T-helper 17 cell (primary cell): ENCODE measurements at regions not wholly inside any gene's neighbourhood (a gene's known extent, or its start where the extent isn't known, plus 50 kb on each side); places are given as distances from the start of the nearest gene placed in this dataset.

Experiments used
- ATAC-seq: fragments of 150-1000 bp; cut with Tn5 transposase; 2 replicates; pipeline ENCODE4 v1.10.0; 2021; ENCODE audit warnings: mild to moderate bottlenecking, moderate library complexity
- DNase-seq, 3 donors: peaks; one replicate each; pipeline versions ENCODE4 v3.0.0 to v3.0.0-alpha.2; 2020 to 2021
- H3K9me3 ChIP-seq: one replicate; pipeline ENCODE4 v1.7.0; 2013; ENCODE audit warnings: low read length, mild to moderate bottlenecking; ENCODE audit not compliant: control insufficient read depth, poor library complexity, severe bottlenecking
- H3K27ac Mint-ChIP-seq: one replicate; pipeline ENCODE4 v1.8.0; 2022; ENCODE audit warnings: mild to moderate bottlenecking, moderate library complexity, mixed read lengths
- H3K27me3 Mint-ChIP-seq: one replicate; pipeline ENCODE4 v1.8.0; 2022; ENCODE audit warnings: mixed read lengths
- H3K36me3 Mint-ChIP-seq: one replicate; pipeline ENCODE4 v1.8.0; 2022; ENCODE audit warnings: low read depth, mixed read lengths
- H3K4me1 Mint-ChIP-seq: one replicate; pipeline ENCODE4 v1.8.0; 2022; ENCODE audit warnings: mild to moderate bottlenecking, mixed read lengths
- H3K4me3 Mint-ChIP-seq: one replicate; pipeline ENCODE4 v1.8.0; 2022; ENCODE audit warnings: mild to moderate bottlenecking, moderate library complexity, mixed read lengths

DNA sequence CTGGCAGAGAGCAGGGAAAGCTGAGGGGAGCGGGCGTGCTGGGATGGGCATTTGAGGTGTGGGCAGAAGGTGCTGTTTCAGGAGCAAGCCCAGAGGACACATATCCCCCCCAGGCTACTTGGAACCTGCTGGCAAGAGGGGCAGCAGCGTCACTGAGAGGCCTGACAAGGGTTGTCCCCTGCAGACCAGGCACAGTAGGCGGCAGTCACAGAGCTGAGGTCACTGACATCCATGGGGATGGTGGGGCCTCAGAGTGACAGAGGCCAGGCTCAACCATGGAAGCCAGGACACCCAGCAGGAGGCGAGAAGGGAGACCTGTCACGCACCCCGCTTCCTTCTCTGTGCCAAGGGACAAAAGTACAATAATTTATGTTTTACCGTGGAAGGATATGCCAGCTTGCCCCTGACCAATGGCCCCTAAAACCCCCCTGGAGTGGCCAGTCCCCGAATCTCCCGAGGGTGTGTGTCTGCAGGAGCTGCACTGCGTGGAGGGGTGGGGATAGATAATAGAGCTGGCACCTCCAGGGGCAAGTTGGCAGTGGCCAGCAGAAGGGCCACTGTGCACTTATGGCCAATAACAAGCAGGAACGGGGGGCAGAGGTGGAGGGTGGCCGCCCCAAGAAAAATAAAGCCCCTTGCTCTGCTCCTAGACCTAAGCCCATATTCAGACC lies 86.3 kb upstream of the SLC66A3 start:
- Mint-ChIP-seq H3K27me3 (peaks cover 43% of the 10 kb centered on the region), H3K36me3 (no peaks in the 10 kb centered on the region), H3K4me1 (peaks cover 15% of the 10 kb centered on the region), H3K27ac (no peak overlapping the region), H3K4me3 (no peak overlapping the region)
- DNase-seq (no peak), ATAC-seq (no peak)
- H3K9me3 ChIP-seq = no peaks in the 10 kb centered on the region

DNA sequence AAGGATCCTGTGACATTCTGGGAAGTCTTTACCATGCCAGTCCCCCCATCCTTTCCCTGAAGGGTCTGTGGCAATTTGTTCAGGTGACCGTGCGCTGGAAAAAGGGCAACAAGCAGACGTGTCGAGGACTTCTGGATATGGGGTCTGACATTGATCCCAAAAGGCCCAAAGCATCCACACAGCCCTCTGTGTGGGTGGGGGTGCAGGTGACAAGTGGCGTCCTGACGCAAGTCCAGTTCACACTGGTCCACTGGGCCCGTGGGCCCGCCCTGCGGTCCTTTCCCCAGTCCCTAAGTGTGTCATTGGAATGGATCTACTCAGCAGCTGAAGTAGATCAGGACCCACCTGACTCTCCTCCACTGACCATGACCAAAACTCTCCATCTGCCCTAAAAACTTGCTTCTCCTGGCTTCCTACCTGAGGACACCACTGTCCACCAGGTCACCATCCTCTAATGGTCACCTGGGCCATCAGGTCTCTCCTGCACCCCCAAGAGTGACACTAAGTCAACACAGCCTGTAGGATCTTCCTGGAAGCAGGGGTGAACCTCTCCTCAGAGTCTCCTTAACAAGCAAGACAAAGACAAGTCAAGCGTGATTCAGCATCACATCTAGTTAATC lies 85.6 kb upstream of the SLC66A3 start:
- Mint-ChIP-seq H3K36me3 (no peaks in the 10 kb centered on the region), H3K4me3 (no peak overlapping the region), H3K27me3 (peaks cover 43% of the 10 kb centered on the region), H3K4me1 (peaks cover 15% of the 10 kb centered on the region), H3K27ac (no peak overlapping the region)
- no peaks in the 10 kb centered on the region for H3K9me3 ChIP-seq
- DNase-seq (no peak), ATAC-seq (no peak)

DNA sequence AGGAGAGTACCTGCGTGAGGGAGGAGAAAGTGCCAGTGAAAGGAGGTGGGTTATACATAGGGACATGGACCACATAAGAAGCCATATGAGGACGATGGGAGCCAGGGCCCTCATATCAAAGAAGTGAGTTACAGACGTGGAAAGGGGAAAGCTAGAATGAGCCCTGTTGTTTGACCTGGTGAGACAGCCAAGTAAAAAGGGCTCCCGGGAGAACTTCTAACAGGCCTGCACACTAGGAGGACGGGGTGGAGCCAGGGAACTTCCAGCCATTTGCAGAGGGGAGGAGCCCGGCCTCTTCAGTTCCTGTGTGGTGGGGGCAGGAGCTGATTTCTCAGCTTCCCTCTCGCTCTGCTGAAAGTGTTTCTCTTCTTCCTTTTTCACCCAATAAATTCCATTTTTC lies 84.1 kb upstream of the SLC66A3 start:
- ATAC-seq = peak; percentile 58
- no peak overlapping the region for H3K27ac Mint-ChIP-seq
- DNase-seq = no peak
- no peaks in the 10 kb centered on the region for H3K36me3 Mint-ChIP-seq
- no peak overlapping the region for H3K4me3 Mint-ChIP-seq
- peaks cover 30% of the 10 kb centered on the region for H3K27me3 Mint-ChIP-seq
- no peaks in the 10 kb centered on the region for H3K9me3 ChIP-seq
- H3K4me1 Mint-ChIP-seq = peaks cover 15% of the 10 kb centered on the region

DNA sequence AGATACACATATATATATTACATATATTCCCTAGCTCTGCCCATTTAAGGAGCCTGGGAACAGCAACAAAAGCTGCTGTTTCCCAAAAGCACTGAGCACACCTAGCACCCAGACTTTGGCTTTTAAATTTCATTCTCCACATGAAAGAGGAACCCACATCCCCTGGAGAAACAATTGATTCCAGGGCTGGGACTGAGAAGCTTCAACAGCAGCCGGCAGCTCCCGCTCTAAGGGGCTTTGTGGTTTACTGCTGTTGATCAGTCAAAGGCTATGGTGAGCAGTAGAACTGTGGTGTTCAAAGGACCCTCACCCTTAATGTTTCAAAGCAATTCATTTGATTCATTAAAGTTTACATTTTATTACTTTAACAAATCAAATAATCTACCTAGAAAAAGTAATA lies 83.3 kb upstream of the SLC66A3 start:
- Mint-ChIP-seq H3K27ac (no peak overlapping the region), H3K4me1 (peaks cover 17% of the 10 kb centered on the region), H3K27me3 (peaks cover 30% of the 10 kb centered on the region), H3K36me3 (no peaks in the 10 kb centered on the region), H3K4me3 (no peak overlapping the region)
- DNase-seq = no peak
- ATAC-seq = no peak
- no peaks in the 10 kb centered on the region for H3K9me3 ChIP-seq

DNA sequence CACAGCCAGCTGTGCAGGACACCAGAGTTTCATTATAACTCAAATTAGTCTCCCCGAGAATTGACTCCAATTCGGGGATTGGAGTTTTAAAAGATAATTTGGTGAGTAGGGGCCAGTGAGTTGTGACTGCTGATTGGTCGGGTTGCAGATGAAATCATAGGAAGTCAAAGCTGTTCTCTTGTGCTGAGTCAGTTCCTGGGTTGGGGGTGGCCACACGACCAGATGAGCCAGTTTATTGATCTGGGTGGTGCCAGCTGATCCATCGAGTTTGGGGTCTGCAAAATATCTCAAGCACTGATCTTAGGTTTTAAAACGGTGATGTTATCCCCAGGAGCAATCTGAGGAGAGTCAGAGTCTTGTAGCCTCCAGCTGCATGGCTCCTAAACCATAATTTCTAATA lies 82.7 kb upstream of the SLC66A3 start:
- H3K9me3 ChIP-seq = no peaks in the 10 kb centered on the region
- peaks cover 17% of the 10 kb centered on the region for H3K4me1 Mint-ChIP-seq
- H3K36me3 Mint-ChIP-seq = no peaks in the 10 kb centered on the region
- H3K4me3 Mint-ChIP-seq = peak overlapping the region; percentile 49
- no peak overlapping the region for H3K27ac Mint-ChIP-seq
- H3K27me3 Mint-ChIP-seq = peaks cover 30% of the 10 kb centered on the region
- DNase-seq = no peak
- ATAC-seq = no peak

DNA sequence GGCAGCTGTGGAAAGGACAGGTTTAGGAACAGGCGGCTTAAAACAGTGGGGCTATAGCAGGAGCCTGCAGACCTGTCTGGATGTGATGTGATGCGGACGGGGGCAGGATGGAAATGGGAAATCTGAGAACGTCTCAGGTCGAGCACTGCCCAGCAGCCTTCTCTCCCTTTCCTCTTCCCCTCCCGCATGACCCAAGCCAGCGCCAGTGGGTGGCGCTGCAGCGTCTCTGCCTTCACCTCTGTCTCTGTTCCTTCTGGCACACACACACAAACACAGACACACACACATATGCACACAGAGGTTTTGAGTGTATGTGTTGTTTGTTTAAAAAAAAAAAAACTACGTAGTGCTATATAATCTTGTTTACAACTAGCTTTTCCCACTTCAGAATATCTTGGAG lies 82.0 kb upstream of the SLC66A3 start:
- Mint-ChIP-seq H3K27me3 (peaks cover 29% of the 10 kb centered on the region), H3K4me1 (peaks cover 17% of the 10 kb centered on the region), H3K36me3 (no peaks in the 10 kb centered on the region), H3K4me3 (no peak overlapping the region), H3K27ac (no peak overlapping the region)
- ATAC-seq = no peak
- H3K9me3 ChIP-seq = no peaks in the 10 kb centered on the region
- no peak for DNase-seq

DNA sequence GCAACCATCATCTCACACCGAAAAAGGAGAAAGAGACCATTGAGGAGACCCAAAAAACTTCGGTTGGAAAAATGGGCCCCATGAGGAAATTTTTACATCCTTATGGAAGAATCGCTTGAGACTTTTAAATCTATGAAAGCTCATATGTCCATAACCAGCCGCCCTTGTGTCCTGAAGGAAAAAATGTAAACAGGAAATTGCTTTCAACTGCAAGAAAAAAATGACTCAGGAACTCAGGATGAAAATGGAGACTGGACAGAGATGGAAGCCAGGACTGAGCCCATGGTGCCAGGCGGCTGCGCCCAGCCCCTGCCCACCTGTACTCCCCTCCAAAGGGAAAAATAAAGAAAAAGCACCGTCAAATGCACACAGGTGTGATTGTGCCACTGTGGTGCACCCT lies 81.5 kb upstream of the SLC66A3 start:
- Mint-ChIP-seq H3K4me3 (no peak overlapping the region), H3K36me3 (no peaks in the 10 kb centered on the region), H3K27me3 (peaks cover 25% of the 10 kb centered on the region), H3K27ac (no peak overlapping the region), H3K4me1 (peaks cover 17% of the 10 kb centered on the region)
- ATAC-seq (no peak), DNase-seq (no peak)
- no peaks in the 10 kb centered on the region for H3K9me3 ChIP-seq

DNA sequence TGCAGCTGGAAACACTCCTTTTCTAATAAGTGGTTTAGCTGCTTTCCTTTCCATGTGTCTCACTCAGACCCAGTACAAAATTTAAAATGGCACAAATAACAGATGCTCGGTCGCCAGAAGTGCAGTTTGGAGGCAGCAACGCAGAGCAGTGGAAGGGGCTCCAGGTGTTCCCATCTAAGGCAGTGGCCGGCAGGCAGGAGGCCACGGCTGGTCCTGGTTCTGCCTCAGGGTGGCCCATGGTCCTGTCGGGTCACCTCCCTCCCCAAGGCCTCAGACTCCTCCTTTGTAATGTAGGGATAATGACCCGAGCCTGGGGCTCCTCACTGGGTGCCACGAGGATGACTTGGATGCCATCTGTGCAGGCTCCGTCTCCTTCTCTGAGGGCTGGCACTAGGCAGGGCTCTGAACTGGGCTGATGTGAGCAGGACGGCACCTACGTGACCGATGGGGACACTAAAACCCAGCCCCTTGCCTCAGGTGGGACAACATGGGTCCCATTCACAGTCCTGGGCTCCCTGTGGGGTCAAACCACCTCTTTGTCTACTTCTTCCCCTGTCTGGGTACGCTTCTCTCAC lies 80.9 kb upstream of the SLC66A3 start:
- Mint-ChIP-seq H3K27me3 (peaks cover 24% of the 10 kb centered on the region), H3K27ac (no peak overlapping the region), H3K4me1 (peaks cover 17% of the 10 kb centered on the region), H3K36me3 (no peaks in the 10 kb centered on the region), H3K4me3 (no peak overlapping the region)
- H3K9me3 ChIP-seq = no peaks in the 10 kb centered on the region
- ATAC-seq (no peak), DNase-seq (no peak)

DNA sequence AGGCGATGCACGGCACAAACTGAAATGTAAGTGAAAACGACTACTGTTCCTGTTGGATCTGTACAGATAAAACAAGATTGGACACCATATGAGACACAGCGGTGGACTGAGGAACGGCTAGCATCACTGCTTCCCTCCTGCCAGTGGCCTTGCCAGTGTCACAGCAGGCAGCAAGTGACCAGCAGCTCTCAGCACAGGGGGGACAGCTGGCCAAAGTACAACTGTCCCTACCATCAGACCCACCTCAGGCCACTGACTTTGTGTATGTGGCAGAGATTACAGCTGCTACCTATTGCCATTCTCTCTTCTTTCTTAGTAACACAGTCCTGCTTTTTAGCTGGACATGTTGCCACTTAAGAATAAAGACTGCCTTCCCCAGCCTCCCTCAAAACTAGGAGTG lies 80.0 kb upstream of the SLC66A3 start:
- H3K4me3 Mint-ChIP-seq = no peak overlapping the region
- DNase-seq = no peak
- H3K36me3 Mint-ChIP-seq = no peaks in the 10 kb centered on the region
- peaks cover 23% of the 10 kb centered on the region for H3K27me3 Mint-ChIP-seq
- H3K9me3 ChIP-seq = no peaks in the 10 kb centered on the region
- no peak for ATAC-seq
- no peak overlapping the region for H3K27ac Mint-ChIP-seq
- H3K4me1 Mint-ChIP-seq = peaks cover 17% of the 10 kb centered on the region

DNA sequence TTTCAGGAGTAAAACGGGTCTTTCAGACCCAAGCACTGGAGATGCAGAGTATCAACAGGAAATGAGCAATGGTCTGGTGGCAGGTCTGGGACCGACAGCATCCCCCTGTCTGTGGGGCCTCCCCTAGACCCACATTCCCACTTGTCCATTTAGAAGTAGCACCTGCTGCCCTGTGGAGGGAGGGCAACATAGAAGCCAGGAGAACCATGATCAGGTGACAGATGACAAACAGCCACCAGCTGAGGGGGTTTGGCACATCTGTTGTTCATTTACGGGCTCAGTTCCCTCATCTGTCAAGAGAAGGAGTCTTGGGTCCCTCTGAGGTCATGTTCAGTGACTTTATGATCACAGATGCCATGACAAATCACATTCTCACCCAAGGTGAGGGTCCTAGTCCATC lies 77.9 kb upstream of the SLC66A3 start:
- Mint-ChIP-seq H3K4me1 (peaks cover 11% of the 10 kb centered on the region), H3K4me3 (no peak overlapping the region), H3K36me3 (no peaks in the 10 kb centered on the region), H3K27ac (peak overlapping the region; percentile 54), H3K27me3 (peaks cover 22% of the 10 kb centered on the region)
- no peak for ATAC-seq
- H3K9me3 ChIP-seq = no peaks in the 10 kb centered on the region
- DNase-seq = no peak

DNA sequence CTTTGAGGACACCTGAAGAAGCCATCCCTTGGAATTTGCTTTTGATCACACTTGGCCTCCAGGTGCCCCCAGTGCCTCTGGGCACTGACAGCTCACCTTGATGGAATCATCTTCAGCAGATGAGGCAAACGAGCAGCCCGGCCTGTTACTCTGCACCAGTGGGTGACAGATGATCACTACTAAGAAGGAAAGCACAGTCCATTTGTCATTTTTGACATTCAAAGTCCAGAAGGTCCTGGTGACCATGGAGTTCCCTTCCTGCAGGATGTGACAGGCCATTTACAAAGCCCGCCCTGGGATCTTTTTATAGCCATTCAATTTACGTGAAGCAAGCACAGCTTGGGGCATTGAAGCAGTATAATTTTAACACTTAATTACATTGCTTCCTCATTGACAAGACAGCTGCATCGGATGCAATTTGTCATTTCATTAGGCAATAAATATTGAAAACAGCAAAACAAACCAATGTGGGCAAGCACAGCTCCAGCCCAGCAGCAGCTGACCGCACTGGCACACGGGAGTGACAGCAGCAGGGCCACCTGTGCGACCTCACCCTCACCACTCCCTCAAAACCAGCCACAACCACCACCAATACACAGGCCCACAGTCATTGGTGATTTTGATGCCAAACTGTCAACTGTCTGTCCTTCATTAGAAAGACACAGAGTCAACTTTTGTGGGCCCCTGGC lies 76.0 kb upstream of the SLC66A3 start:
- Mint-ChIP-seq H3K36me3 (no peaks in the 10 kb centered on the region), H3K4me3 (no peak overlapping the region), H3K4me1 (peaks cover 4% of the 10 kb centered on the region), H3K27me3 (peaks cover 13% of the 10 kb centered on the region), H3K27ac (no peak overlapping the region)
- ATAC-seq = no peak
- no peaks in the 10 kb centered on the region for H3K9me3 ChIP-seq
- DNase-seq = no peak

DNA sequence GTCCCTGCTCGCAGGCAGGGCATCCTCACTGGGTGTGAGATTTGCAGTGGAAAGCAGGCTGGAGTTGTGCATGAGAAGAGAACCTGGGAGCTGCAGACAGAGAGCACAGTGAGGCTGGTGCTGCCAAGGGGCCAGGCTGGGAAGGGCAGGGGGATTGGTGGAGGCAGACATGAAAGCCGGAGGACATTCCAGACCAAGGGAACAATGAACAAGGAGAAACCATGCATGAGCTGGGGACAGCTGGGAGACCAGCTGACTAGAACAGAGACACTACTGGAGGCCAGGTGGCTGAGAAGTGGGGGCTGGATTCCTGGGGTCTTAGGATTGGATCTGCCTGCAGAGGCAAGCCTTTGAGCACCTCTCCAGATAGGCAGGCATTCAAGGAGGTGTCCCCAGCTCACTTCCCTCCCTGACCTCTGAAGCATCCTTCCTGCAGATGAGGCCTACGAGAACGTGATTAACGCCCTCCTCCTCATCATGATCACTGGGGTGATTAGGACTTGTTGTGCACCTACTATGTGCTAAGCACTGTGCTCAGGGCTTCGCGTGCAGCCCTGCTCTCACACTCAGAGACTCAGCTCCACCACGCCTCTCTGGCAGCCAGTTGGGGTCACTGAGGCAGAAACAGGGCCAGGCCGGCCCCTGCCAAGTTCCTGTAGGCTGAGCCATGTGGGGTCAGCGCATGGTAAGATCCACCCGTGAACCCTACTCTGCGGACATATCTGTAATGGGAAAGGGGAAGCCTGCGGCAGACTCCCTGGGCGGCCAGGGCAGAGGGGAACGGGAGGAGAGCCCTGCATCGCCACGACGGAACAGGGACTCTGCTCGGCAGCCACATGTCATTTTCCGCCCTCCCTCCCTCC lies 74.8 kb upstream of the SLC66A3 start:
- Mint-ChIP-seq H3K27me3 (peaks cover 18% of the 10 kb centered on the region), H3K4me3 (no peak overlapping the region), H3K27ac (no peak overlapping the region), H3K4me1 (peaks cover 4% of the 10 kb centered on the region), H3K36me3 (no peaks in the 10 kb centered on the region)
- H3K9me3 ChIP-seq = no peaks in the 10 kb centered on the region
- no peak for DNase-seq
- ATAC-seq = no peak

DNA sequence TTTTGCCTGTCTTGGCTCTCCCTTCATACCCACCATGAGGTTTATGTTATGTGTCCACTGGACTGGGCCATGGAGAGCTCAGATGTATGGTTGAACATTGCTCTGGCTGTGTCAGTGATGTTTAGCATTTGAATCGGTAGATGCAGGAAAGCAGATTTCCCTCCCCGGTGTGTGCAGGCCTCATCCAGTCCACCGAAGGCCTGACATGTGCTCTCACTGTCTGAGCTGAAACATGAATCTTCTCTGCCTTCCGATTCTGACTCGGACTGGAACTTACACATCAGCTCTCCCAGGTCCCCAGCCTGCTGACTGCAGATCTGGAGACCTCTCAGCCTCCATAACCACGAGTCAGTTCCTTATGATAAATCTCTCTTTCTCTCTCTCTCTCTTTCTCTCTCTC lies 72.4 kb upstream of the SLC66A3 start:
- Mint-ChIP-seq H3K27me3 (peaks cover 23% of the 10 kb centered on the region), H3K36me3 (no peaks in the 10 kb centered on the region), H3K4me1 (peaks cover 2% of the 10 kb centered on the region), H3K27ac (no peak overlapping the region), H3K4me3 (no peak overlapping the region)
- no peaks in the 10 kb centered on the region for H3K9me3 ChIP-seq
- ATAC-seq (no peak), DNase-seq (no peak)
